B cell (primary cell): ENCODE measurements at regions not wholly inside any gene's neighbourhood (a gene's known extent, or its start where the extent isn't known, plus 50 kb on each side); places are given as distances from the start of the nearest gene placed in this dataset.

Source experiments
- ATAC-seq: fragments of 200-7000 bp; cut with Tn5 transposase; one replicate; pipeline ENCODE4 v1.10.0; 2021; ENCODE audit warnings: low read depth, mild to moderate bottlenecking, moderate number of reproducible peaks, moderate library complexity
- CTCF ChIA-PET: fragments of 350-600 bp; sonication (Branson Sonifier 250); formaldehyde crosslinking; loops from one replicate; lab custom pipeline; 2021; ENCODE audit warnings: antibody characterized with exemption, inconsistent platforms; lab: Charles Lee
- POLR2A ChIA-PET: fragments of 350-600 bp; sonication (Branson Sonifier 250); formaldehyde crosslinking; loops from one replicate; lab custom pipeline; 2021; ENCODE audit warnings: antibody characterized with exemption; lab: Charles Lee
- DNase-seq: peaks from one replicate; pipeline ENCODE4 v3.0.0; 2013
- H2AFZ ChIP-seq: 2 replicates; pipeline ENCODE4 v1.6.1; 2012; ENCODE audit warnings: mild to moderate bottlenecking, low read depth, low read length; ENCODE audit not compliant: insufficient read depth, poor library complexity, severe bottlenecking
- H3K27ac ChIP-seq, 2 donors: 1 replicate in 1 of 2; 2 replicates in 1 of 2; pipeline ENCODE4 v1.5.1; 2012 to 2013; ENCODE audit warnings: low read length in 2 of 2, mild to moderate bottlenecking in 2 of 2, moderate library complexity in 1 of 2
- H3K27me3 ChIP-seq, 4 experiments: fragments of 200-600 bp in 1 of 4; sonication (generic) in 1 of 4; replicated peaks in 1 of 4; 1 replicate in 2 of 4; 2 replicates in 2 of 4; pipeline versions ENCODE4 v1.6.1 to v1.7.0; 2013 to 2016; ENCODE audit warnings: low read length in 3 of 4, mild to moderate bottlenecking in 2 of 4, mixed read lengths in 1 of 4, moderate library complexity in 1 of 4; ENCODE audit not compliant: insufficient read depth in 4 of 4, control insufficient read depth in 3 of 4; ENCODE audit errors: control extremely low read depth in 1 of 4
- H3K36me3 ChIP-seq, 2 experiments: replicated peaks in 1 of 2; 1 replicate in 1 of 2; 2 replicates in 1 of 2; pipeline versions ENCODE4 v1.6.1 to v1.7.1; 2013; ENCODE audit warnings: low read length in 1 of 2; ENCODE audit not compliant: insufficient read depth in 2 of 2, control insufficient read depth in 1 of 2; ENCODE audit errors: control extremely low read depth in 1 of 2, extremely low read depth in 1 of 2
- H3K4me1 ChIP-seq, 2 donors: fragments of 200-600 bp in 1 of 2; sonication (generic) in 1 of 2; 1 replicate in 1 of 2; 2 replicates in 1 of 2; pipeline versions ENCODE4 v1.5.1 to v1.6.1; 2013 to 2017; ENCODE audit warnings: low read length in 2 of 2; ENCODE audit not compliant: control insufficient read depth in 2 of 2, insufficient read depth in 2 of 2
- H3K4me2 ChIP-seq: replicated peaks from 2 replicates; pipeline ENCODE3; 2012; ENCODE audit warnings: mild to moderate bottlenecking, low read depth, low read length; ENCODE audit not compliant: poor library complexity, severe bottlenecking
- H3K4me3 ChIP-seq, 5 experiments: fragments of 200-600 bp in 1 of 5; sonication (generic) in 1 of 5; 1 replicate in 3 of 5; 2 replicates in 2 of 5; pipeline versions ENCODE4 v1.5.1 to v1.7.0; 2011 to 2016; ENCODE audit warnings: low read length in 4 of 5, mild to moderate bottlenecking in 4 of 5, low read depth in 2 of 5, control low read depth in 1 of 5, moderate library complexity in 1 of 5; ENCODE audit not compliant: insufficient read depth in 1 of 5; ENCODE audit errors: control extremely low read depth in 1 of 5, extremely low read depth in 1 of 5
- H3K79me2 ChIP-seq: fragments of 200-600 bp; sonication (generic); one replicate; pipeline ENCODE4 v1.6.0; 2016; ENCODE audit warnings: low read length; ENCODE audit not compliant: control insufficient read depth, insufficient read depth
- H3K9ac ChIP-seq: fragments of 200-600 bp; sonication (generic); 2 replicates; pipeline ENCODE4 v1.6.1; 2017; ENCODE audit warnings: mild to moderate bottlenecking, low read length, moderate library complexity
- H3K9me3 ChIP-seq, 3 donors: one replicate each; pipeline versions ENCODE4 v1.6.1 to v1.7.1; 2013; ENCODE audit warnings: low read length in 2 of 3; ENCODE audit not compliant: control insufficient read depth in 2 of 3, insufficient read depth in 1 of 3; ENCODE audit errors: control extremely low read depth in 1 of 3
- H4K20me1 ChIP-seq: 2 replicates; pipeline ENCODE4 v1.6.0; 2012; ENCODE audit warnings: mild to moderate bottlenecking, low read length; ENCODE audit not compliant: insufficient read depth, control insufficient read depth, poor library complexity, severe bottlenecking
- H3K27ac Mint-ChIP-seq: one replicate; pipeline ENCODE4 v1.8.0; 2021; ENCODE audit warnings: mixed read lengths
- H3K27me3 Mint-ChIP-seq: one replicate; pipeline ENCODE4 v1.8.0; 2021; ENCODE audit warnings: mixed read lengths
- H3K4me1 Mint-ChIP-seq: one replicate; pipeline ENCODE4 v1.8.0; 2021; ENCODE audit warnings: mixed read lengths
- H3K4me3 Mint-ChIP-seq: one replicate; pipeline ENCODE4 v1.8.0; 2021; ENCODE audit warnings: mixed read lengths
- H3K9me3 Mint-ChIP-seq: one replicate; pipeline ENCODE4 v1.8.0; 2022; ENCODE audit warnings: mixed read lengths; ENCODE audit not compliant: insufficient read depth
- EZH2 ChIP-seq: IDR thresholded peaks from 2 replicates; pipeline ENCODE4 v1.6.1; 2012; ENCODE audit warnings: borderline replicate concordance, low read depth, mild to moderate bottlenecking, moderate library complexity, low read length; ENCODE audit not compliant: insufficient read depth, poor library complexity, severe bottlenecking
- WGBS: methylation state at CpG from one replicate; pipeline ENCODE4 v1.1.5; 2013; ENCODE audit warnings: missing lambda C conversion rate; ENCODE audit not compliant: insufficient coverage; 5-methylcytosine and 5-hydroxymethylcytosine counted together
- intact Hi-C: fragments of 100-400 bp; cut with micrococcal nuclease; formaldehyde crosslinking; loops from one replicate; pipeline ENCODE4 v1.10.0; 2022
- TF ChIP-seq, protein P1 (sequence below): fragments of 200-600 bp; IDR thresholded peaks from one replicate; pipeline ENCODE4 v1.8.0; 2022; ENCODE audit warnings: antibody characterized with exemption, mild to moderate bottlenecking

DNA sequence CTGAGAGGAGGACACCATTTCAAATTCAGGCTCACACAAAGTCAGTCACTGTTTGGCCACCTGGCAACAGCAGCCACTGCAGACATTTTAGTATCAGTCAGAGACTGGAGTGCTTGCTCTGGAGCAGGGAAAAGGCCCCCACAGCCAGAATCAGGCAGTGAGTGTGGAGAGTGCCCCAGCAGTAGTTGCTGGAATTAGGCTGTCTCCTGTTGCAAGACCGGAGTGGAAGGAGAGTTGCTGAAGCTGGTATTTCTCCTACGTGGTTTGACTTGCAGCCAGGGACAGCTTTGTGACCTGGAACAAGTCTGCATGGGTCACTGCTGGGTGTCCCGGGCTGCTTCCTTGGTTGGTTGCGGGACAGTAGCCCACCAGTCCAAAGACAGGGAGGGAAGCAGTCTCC is 78.4 kb upstream of the TMEM168 start:
- WGBS, result 92% methylated on average over 4 of the region's 4 CpGs
- Mint-ChIP-seq H3K4me3 (no peak overlapping the region), H3K4me1 (peaks cover 50% of the 10 kb centered on the region), H3K27ac (no peak overlapping the region), H3K27me3 (no peaks in the 10 kb centered on the region), H3K9me3 (no peaks in the 10 kb centered on the region)
- CTCF ChIA-PET, result interaction anchor here (2.3 kb wide), 1 partner anchor 12 kb away, joined by 11 read pairs; no protein-coding TSS in a partner anchor
- no peak for ATAC-seq
- no peaks in the 10 kb centered on the region for H3K36me3 ChIP-seq
- H2AFZ ChIP-seq, result no peak overlapping the region
- peaks cover 46% of the 10 kb centered on the region for H3K79me2 ChIP-seq
- peaks cover 14% of the 10 kb centered on the region for H4K20me1 ChIP-seq
- H3K9ac ChIP-seq, result no peak overlapping the region
- no peaks in the 10 kb centered on the region for H3K27me3 ChIP-seq
- TF ChIP-seq EZH2, result no peak
- TF ChIP-seq, protein P1, sequence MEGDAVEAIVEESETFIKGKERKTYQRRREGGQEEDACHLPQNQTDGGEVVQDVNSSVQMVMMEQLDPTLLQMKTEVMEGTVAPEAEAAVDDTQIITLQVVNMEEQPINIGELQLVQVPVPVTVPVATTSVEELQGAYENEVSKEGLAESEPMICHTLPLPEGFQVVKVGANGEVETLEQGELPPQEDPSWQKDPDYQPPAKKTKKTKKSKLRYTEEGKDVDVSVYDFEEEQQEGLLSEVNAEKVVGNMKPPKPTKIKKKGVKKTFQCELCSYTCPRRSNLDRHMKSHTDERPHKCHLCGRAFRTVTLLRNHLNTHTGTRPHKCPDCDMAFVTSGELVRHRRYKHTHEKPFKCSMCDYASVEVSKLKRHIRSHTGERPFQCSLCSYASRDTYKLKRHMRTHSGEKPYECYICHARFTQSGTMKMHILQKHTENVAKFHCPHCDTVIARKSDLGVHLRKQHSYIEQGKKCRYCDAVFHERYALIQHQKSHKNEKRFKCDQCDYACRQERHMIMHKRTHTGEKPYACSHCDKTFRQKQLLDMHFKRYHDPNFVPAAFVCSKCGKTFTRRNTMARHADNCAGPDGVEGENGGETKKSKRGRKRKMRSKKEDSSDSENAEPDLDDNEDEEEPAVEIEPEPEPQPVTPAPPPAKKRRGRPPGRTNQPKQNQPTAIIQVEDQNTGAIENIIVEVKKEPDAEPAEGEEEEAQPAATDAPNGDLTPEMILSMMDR, result no peak
- no peak overlapping the region for H3K4me2 ChIP-seq
- no peak overlapping the region for H3K4me3 ChIP-seq
- POLR2A ChIA-PET, result no interaction called here
- no peak for DNase-seq
- peaks cover 0 to 10% (median 0%) of the 10 kb centered on the region in 3 donors for H3K9me3 ChIP-seq
- intact Hi-C loops, result loop anchor here (1.0 kb wide), 1 partner anchor 318 kb away; no protein-coding TSS in a partner anchor
- H3K4me1 ChIP-seq, result peaks cover 7 to 9% of the 10 kb centered on the region in 2 donors
- H3K27ac ChIP-seq, result no peak overlapping the region

DNA sequence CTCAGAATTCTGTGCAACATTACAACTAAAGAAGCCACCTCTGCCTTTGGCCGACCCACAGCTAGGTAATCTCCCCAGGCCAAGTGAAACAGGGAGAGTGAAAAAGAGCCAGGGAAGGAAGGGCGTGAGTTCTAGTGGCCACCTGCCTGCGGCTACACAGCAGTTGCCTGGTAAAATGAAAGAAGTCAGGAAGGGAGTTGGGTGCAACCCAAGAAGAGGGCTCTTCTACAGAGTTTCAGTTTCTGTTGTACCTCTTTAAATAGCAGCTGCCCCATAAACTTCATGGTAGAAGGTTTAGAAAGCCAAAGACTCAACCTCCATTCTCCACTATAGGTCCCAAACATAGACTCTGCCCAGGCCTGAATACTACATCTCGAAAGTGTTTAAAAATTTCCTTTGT is 76.2 kb upstream of the TMEM168 start:
- Histone ChIP-seq H3K4me2 (peak overlapping the region; percentile 24), H3K27me3 (no peaks in the 10 kb centered on the region), H4K20me1 (peaks cover 16% of the 10 kb centered on the region), H3K79me2 (peaks cover 30% of the 10 kb centered on the region), H3K36me3 (no peaks in the 10 kb centered on the region), H2AFZ (no peak overlapping the region), H3K4me1 (peaks cover 5 to 9% of the 10 kb centered on the region in 2 donors), H3K9me3 (peaks cover 0 to 10% (median 0%) of the 10 kb centered on the region in 3 donors), H3K27ac (peak overlapping the region in 1 of 2 donors; percentile 21), H3K9ac (peak overlapping the region; percentile 7), H3K4me3 (no peak overlapping the region)
- CTCF ChIA-PET, result interaction anchor here (0.8 to 1.1 kb wide), 3 partner anchors 13 to 33 kb away, joined by 3 to 4 read pairs (median 3); no protein-coding TSS in a partner anchor
- TF ChIP-seq, protein P1, result no peak
- TF ChIP-seq EZH2, result no peak
- ATAC-seq (peak; percentile 36), DNase-seq (no peak)
- 75% methylated on average over 1 of the region's 4 CpGs for WGBS
- Mint-ChIP-seq H3K27me3 (no peaks in the 10 kb centered on the region), H3K4me1 (peaks cover 33% of the 10 kb centered on the region), H3K27ac (peak overlapping the region; percentile 32), H3K9me3 (no peaks in the 10 kb centered on the region), H3K4me3 (peak overlapping the region; percentile 67)
- POLR2A ChIA-PET, result no interaction called here
- intact Hi-C loops, result no loop called here
